ENCODE measurements at regions not wholly inside any gene's neighbourhood (a gene's known extent, or its start where the extent isn't known, plus 50 kb on each side); places are given as distances from the start of the nearest gene placed in this dataset.

DNA sequence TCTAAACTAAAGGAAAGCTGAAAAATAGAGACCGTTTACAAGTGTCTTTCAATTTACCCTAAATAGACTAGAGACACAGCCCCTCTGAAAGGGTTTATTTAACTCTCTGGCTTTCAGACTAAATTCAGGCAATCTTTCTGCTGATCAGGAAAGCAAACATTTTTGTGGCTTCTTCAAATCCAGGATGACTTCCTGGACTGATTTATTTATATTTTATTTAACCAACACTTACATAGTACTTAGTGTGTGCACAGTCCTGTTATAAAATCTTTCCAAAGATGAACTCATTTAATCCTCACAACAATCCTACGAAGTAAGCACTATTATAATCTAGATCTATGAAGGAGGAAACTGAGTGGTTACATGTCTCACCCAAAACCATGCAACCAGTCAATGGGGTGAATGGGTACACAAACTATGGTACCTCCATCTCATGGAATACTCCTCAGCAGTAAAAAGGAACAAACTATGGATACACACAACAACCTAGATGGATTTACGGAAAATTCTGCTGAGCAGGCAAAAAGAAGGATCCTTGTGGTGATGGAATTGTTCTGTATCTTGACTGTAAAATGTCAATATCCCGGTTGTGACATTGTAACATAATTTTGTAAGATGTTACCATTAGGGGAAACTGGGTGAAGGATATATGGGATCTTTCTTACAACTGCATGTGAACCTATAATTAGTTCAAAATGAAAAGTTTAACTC lies 64.1 kb upstream of the MAMLD1 start:
- DNase-seq (ENCODE audit: low spot score) = no peak

DNA sequence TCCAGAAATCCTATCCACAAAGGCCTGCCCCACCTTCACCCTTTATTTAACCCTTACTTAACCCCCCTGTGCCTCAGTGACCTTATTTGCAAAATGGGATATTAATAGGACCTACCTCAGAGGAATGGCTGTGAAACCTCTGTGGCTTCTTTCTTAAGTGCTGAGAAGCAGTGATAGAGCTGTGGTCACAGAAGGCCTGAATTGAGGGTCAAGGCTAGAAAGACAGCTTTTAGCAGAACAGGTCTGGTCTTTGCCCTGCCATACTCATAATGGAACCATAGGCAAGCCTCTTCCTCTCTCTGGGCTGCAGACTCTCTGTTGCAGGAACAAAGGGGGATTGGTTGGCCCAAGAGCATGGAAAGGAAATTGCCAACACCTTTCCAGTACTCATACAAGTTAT lies 63.5 kb upstream of the MAMLD1 start:
- DNase-seq (ENCODE audit: low spot score) = no peak

- DNase-seq (ENCODE audit: low spot score) = no peak
These were observed 59.6 kb upstream of the MAMLD1 start for GRCh38 chrX:150303386-150304097.

DNA sequence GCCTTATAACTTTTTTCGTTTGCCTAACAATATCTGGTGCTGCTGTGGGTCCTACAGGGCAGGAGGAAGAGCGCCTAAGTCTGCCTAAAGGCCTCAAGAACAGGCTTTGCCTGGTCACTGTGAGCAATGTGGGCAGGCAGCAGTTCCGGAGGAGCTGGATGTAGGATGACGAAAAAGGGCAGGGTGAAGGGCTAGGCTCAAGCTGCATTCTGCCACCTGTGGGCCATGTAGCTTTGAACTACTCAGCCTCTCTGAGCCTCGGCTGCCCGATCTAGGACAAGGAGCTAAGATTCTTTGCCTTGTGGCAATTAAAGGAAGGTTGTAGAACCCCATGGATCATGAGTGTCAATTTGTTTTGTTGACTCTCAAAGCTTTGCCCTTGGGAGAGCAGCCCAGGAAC lies 57.1 kb upstream of the MAMLD1 start:
- DNase-seq (ENCODE audit: low spot score) = no peak

GRCh38 chrX:150308041-150308440 lies 55.1 kb upstream of the MAMLD1 start:
- DNase-seq (ENCODE audit: low spot score) = no peak

- no peak for DNase-seq (ENCODE audit: low spot score)
These were observed 54.5 kb upstream of the MAMLD1 start for GRCh38 chrX:150308532-150309157.

DNA sequence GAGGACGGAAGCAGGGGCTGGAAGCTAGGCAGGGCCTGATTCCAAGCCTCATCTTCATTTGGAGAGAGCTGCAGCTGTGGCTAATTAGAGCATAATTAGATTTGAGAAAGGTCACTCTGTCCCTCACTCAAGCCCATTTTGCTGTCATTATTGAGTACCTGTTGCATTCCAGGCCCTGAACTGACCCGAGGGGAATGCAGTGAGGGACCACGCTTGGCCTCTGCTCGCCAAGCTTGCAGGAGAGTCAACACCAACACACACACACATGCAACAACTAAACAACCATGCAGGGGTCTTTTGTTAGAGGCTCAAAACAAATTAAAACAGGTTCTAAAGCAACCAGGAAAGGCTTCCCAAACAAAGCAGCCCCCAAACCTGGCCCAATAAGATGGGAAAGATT lies 52.7 kb upstream of the MAMLD1 start:
- DNase-seq (ENCODE audit: low spot score) = no peak

DNA sequence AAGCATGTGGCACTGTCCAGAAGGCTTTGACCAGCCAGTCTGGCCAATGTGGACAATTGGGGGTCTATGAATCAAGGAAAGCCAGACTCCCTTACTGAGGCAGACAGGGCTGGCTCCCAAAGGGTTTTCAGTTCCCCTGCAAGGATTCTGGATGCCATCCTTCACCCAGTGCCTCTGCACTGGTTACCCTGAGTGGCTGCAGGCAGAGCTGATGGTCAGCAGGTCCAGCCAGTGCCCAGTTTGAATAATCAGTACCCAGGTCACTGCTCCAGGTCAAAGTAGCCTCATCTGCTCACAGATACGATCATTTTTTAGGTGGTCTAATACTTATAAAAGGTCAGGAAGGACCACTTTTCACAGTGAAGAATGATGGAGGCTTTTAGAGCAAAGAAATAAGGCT lies 52.2 kb upstream of the MAMLD1 start:
- no peak for DNase-seq (ENCODE audit: low spot score)

DNA sequence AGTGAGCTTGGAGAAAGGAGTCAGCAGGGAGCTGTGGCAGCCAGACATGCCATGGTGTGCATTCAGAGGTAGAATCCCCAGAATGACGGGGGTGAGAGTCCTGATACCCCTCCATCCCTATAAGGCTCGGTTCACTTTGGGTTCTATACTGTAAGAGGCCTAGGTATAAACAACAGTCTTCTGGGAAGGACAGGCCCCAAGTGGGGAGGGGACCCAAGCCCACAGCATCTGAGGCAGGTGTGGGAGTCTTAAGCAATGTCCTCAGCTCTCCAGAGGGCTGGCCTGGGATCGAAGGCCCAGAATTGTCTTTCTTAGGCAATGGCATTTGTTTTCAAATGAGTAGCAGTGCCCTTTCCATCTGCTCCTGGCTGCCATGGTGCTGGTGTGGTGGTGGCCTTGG lies 50.2 kb upstream of the MAMLD1 start:
- no peak for DNase-seq (ENCODE audit: low spot score)
